ENCODE measurements at regions not wholly inside any gene's neighbourhood (a gene's known extent, or its start where the extent isn't known, plus 50 kb on each side); places are given as distances from the start of the nearest gene placed in this dataset.
"Not testable (repeated sequence)": the region's sequence is repeated elsewhere in the genome, so short reads cannot be mapped to it uniquely, and the experiment has no call there.

DNA sequence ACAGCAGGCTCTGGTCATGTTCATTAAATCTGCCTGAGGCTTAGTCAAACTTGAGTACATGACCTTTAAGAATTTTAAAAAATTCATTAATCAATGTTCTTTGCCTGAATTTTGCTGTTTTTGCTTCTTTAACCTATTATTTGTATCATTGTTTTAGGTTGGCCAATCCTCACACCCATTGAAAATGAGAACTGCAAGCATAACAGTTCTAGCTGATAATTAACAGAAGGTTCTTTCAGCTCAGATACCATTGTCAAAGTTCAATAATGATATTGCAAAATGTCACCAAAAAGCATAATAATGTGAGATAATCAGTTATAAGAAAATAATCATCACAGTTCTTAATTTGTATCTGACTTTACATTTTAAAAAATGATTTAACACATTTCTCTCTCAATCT lies 583.1 kb downstream of the TFAP2A start:
- H3K9me3 ChIP-seq (ENCODE audit: control insufficient read depth in 4 of 4, low read length in 3 of 4) = no peaks in the 10 kb centered on the region
- TF ChIP-seq RXRA (IDR thresholded peaks at IDR 0.05) (no peak), HNF4G (IDR thresholded peaks at IDR 0.05) (no peak), HNF4A (conservative IDR thresholded peaks at IDR 0.05) (peak in 1 of 2 donors; percentile 28), TAF1 (conservative IDR thresholded peaks at IDR 0.05) (no peak)
- TF ChIP-seq, protein P1, sequence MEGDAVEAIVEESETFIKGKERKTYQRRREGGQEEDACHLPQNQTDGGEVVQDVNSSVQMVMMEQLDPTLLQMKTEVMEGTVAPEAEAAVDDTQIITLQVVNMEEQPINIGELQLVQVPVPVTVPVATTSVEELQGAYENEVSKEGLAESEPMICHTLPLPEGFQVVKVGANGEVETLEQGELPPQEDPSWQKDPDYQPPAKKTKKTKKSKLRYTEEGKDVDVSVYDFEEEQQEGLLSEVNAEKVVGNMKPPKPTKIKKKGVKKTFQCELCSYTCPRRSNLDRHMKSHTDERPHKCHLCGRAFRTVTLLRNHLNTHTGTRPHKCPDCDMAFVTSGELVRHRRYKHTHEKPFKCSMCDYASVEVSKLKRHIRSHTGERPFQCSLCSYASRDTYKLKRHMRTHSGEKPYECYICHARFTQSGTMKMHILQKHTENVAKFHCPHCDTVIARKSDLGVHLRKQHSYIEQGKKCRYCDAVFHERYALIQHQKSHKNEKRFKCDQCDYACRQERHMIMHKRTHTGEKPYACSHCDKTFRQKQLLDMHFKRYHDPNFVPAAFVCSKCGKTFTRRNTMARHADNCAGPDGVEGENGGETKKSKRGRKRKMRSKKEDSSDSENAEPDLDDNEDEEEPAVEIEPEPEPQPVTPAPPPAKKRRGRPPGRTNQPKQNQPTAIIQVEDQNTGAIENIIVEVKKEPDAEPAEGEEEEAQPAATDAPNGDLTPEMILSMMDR (IDR thresholded peaks at IDR 0.05; ENCODE audit: low read depth, low read length, missing input control) = no peak
- TF ChIP-seq, protein P2, sequence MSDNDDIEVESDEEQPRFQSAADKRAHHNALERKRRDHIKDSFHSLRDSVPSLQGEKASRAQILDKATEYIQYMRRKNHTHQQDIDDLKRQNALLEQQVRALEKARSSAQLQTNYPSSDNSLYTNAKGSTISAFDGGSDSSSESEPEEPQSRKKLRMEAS (IDR thresholded peaks at IDR 0.05) = no peak
- DNase-seq (ENCODE audit: low spot score) = no peak

DNA sequence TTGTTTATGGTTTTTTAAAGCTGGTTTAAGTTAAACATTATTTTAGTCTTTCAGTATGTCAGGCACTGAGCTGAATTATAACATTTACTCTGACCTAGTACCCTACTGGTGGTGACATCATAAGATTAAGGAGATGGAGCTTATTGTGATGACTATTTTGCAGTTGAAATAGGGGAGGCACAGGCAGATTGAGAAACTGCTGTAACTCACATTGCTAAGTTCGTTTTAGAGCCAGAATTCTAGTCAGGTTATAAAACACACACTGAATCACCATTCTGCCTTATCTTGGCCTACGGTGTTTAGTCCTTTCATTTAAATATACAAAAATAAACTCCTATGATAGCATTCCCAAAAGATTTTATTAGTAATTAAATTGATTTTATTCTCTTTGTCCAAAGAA lies 584.1 kb downstream of the TFAP2A start:
- whole genome bisulfite sequencing = 74% methylated on average over 2 of the region's 2 CpGs
- no peak for TF ChIP-seq GABPA (IDR thresholded peaks at IDR 0.05 in 1 of 2, conservative IDR thresholded peaks at IDR 0.05 in 1 of 2)
- TF ChIP-seq NR2F2 (IDR thresholded peaks at IDR 0.05) = no peak
- TF ChIP-seq HNF4A (conservative IDR thresholded peaks at IDR 0.05) = no peak
- TF ChIP-seq EGR1 (IDR thresholded peaks at IDR 0.05; ENCODE audit: low read depth in 2 of 2) = no peak
- TF ChIP-seq TAF1 (conservative IDR thresholded peaks at IDR 0.05) = no peak
- TF ChIP-seq, protein P2 (IDR thresholded peaks at IDR 0.05) = no peak
- no peak for TF ChIP-seq RXRA (IDR thresholded peaks at IDR 0.05)
- no peak for TF ChIP-seq YY1 (IDR thresholded peaks at IDR 0.05)
- no peak for TF ChIP-seq RAD21 (IDR thresholded peaks at IDR 0.05)
- TF ChIP-seq HNF4G (IDR thresholded peaks at IDR 0.05) = no peak
- TF ChIP-seq SP1 (IDR thresholded peaks at IDR 0.05) = no peak
- no peak for TF ChIP-seq FOXA1 (IDR thresholded peaks at IDR 0.05)
- Histone ChIP-seq H3K36me3 (ENCODE audit: control insufficient read depth in 4 of 4, insufficient read depth in 3 of 4, low read depth in 1 of 4, low read length in 3 of 4) (no peaks in the 10 kb centered on the region), H3K4me1 (ENCODE audit: control insufficient read depth in 4 of 4, insufficient read depth in 4 of 4, low read length in 3 of 4) (peaks cover 0 to 2% (median 0%) of the 10 kb centered on the region in 4 donors), H3K4me3 (ENCODE audit: low read depth in 1 of 3, low read length in 3 of 3) (no peak overlapping the region), H3K27ac (ENCODE audit: low read depth in 1 of 2, low read length in 2 of 2) (no peak overlapping the region), H3K9ac (ENCODE audit: low read depth in 1 of 2, low read length in 2 of 2) (no peak overlapping the region), H3K9me3 (ENCODE audit: control insufficient read depth in 4 of 4, low read length in 3 of 4) (no peaks in the 10 kb centered on the region), H3K27me3 (ENCODE audit: control insufficient read depth in 4 of 4, insufficient read depth in 4 of 4, low read length in 3 of 4) (peaks cover 0 to 2% (median 0%) of the 10 kb centered on the region in 4 donors)
- no peak for DNase-seq (ENCODE audit: low spot score)

More for the DNA sequence above, 583.1 kb downstream of the TFAP2A start:
- Histone ChIP-seq H3K27ac (ENCODE audit: low read depth in 1 of 2, low read length in 2 of 2) (no peak overlapping the region), H3K9ac (ENCODE audit: low read depth in 1 of 2, low read length in 2 of 2) (no peak overlapping the region), H3K4me1 (ENCODE audit: control insufficient read depth in 4 of 4, insufficient read depth in 4 of 4, low read length in 3 of 4) (peaks cover 0 to 2% (median 0%) of the 10 kb centered on the region in 4 donors), H3K27me3 (ENCODE audit: control insufficient read depth in 4 of 4, insufficient read depth in 4 of 4, low read length in 3 of 4) (no peaks in the 10 kb centered on the region), H3K36me3 (ENCODE audit: control insufficient read depth in 4 of 4, insufficient read depth in 3 of 4, low read depth in 1 of 4, low read length in 3 of 4) (no peaks in the 10 kb centered on the region), H3K4me3 (ENCODE audit: low read depth in 1 of 3, low read length in 3 of 3) (no peak overlapping the region)

DNA sequence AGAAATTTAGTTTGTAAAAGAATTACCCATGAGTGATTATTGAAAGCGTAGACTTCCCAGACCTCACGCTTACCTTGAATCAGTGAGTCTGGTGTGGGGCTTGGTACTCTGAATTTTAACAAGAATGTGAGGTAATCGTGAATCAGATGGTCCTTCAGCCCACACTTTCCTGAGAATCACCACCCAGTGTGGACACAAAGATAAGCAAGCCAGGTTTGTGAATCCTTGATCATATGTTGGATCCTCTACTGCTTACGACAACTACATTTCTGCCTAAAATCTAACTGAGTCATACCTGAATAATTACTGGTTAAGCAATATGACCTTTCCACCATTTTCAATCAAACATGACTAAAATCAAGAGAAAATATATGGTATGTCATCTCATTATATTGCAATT lies 589.3 kb downstream of the TFAP2A start:
- no peaks in the 10 kb centered on the region for H3K4me1 ChIP-seq (ENCODE audit: control insufficient read depth in 4 of 4, insufficient read depth in 4 of 4, low read length in 3 of 4)
- no peaks in the 10 kb centered on the region for H3K36me3 ChIP-seq (ENCODE audit: control insufficient read depth in 4 of 4, insufficient read depth in 3 of 4, low read depth in 1 of 4, low read length in 3 of 4)
- no peak overlapping the region for H3K27ac ChIP-seq (ENCODE audit: low read depth in 1 of 2, low read length in 2 of 2)
- no peak overlapping the region for H3K4me3 ChIP-seq (ENCODE audit: low read depth in 1 of 3, low read length in 3 of 3)
- H3K9ac ChIP-seq (ENCODE audit: low read depth in 1 of 2, low read length in 2 of 2) = no peak overlapping the region
- no peaks in the 10 kb centered on the region for H3K9me3 ChIP-seq (ENCODE audit: control insufficient read depth in 4 of 4, low read length in 3 of 4)
- TF ChIP-seq EGR1 (IDR thresholded peaks at IDR 0.05; ENCODE audit: low read depth in 2 of 2) (no peak), RAD21 (IDR thresholded peaks at IDR 0.05) (no peak), RXRA (IDR thresholded peaks at IDR 0.05) (no peak), FOXA1 (IDR thresholded peaks at IDR 0.05) (no peak), HNF4G (IDR thresholded peaks at IDR 0.05) (no peak)
- TF ChIP-seq, protein P2 (IDR thresholded peaks at IDR 0.05) = no peak
- TF ChIP-seq, protein P1 (IDR thresholded peaks at IDR 0.05; ENCODE audit: low read depth, low read length, missing input control) = no peak
- DNase-seq (ENCODE audit: low spot score) = no peak
- peaks cover 0 to 2% (median 0%) of the 10 kb centered on the region in 4 donors for H3K27me3 ChIP-seq (ENCODE audit: control insufficient read depth in 4 of 4, insufficient read depth in 4 of 4, low read length in 3 of 4)
- WGBS = 91% methylated on average over 4 of the region's 4 CpGs

DNA sequence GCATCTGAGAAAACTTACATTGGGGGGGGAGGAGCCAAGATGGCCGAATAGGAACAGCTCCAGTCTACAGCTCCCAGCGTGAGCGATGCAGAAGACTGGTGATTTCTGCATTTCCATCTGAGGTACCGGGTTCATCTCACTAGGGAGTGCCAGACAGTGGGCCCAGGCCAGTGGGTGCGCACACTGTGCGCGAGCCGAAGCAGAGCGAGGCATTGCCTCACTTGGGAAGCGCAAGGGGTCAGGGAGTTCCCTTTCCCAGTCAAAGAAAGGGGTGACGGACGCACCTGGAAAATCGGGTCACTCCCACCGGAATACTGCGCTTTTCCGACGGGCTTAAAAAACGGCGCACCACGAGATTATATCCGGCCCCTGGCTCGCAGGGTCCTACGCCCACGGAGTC lies 604.1 kb downstream of the TFAP2A start:
- DNase-seq (ENCODE audit: low spot score); H3K4me3 ChIP-seq (ENCODE audit: low read depth in 1 of 3, low read length in 3 of 3); H3K9ac ChIP-seq (ENCODE audit: low read depth in 1 of 2, low read length in 2 of 2); H3K4me1 ChIP-seq (ENCODE audit: control insufficient read depth in 4 of 4, insufficient read depth in 4 of 4, low read length in 3 of 4); H3K9me3 ChIP-seq (ENCODE audit: control insufficient read depth in 4 of 4, low read length in 3 of 4); H3K27ac ChIP-seq (ENCODE audit: low read depth in 1 of 2, low read length in 2 of 2); H3K27me3 ChIP-seq (ENCODE audit: control insufficient read depth in 4 of 4, insufficient read depth in 4 of 4, low read length in 3 of 4); H3K36me3 ChIP-seq (ENCODE audit: control insufficient read depth in 4 of 4, insufficient read depth in 3 of 4, low read depth in 1 of 4, low read length in 3 of 4): not testable (repeated sequence)
- 96% methylated on average over 24 of the region's 24 CpGs for WGBS

Measured in liver (tissue), 8 donors.